ENCODE measurements at regions not wholly inside any gene's neighbourhood (a gene's known extent, or its start where the extent isn't known, plus 50 kb on each side); places are given as distances from the start of the nearest gene placed in this dataset.

GRCh38 chr12:131606218-131606901, 104.5 kb upstream of the SFSWAP start (continued):
- TF ChIP-seq SMC3 (conservative IDR thresholded peaks at IDR 0.05; ENCODE audit: insufficient read depth, low read depth, low read length) (no peak), ZNF347 (CRISPR knock-in tag; IDR thresholded peaks at IDR 0.05; ENCODE audit: low read depth) (no peak), RFX5 (IDR thresholded peaks at IDR 0.05; ENCODE audit: low read depth, low read length) (no peak), BRF2 (IDR thresholded peaks at IDR 0.05; ENCODE audit: borderline replicate concordance, insufficient read depth, insufficient read length) (no peak), FOXA1 (IDR thresholded peaks at IDR 0.05; ENCODE audit: borderline replicate concordance) (no peak), SAP30 (IDR thresholded peaks at IDR 0.05; ENCODE audit: borderline replicate concordance, insufficient read depth, low read depth, low read length, poor library complexity, severe bottlenecking) (no peak), ZNF583 (CRISPR knock-in tag; IDR thresholded peaks at IDR 0.05) (peak; percentile 93), PKNOX1 (IDR thresholded peaks at IDR 0.05) (no peak), HNRNPUL1 (IDR thresholded peaks at IDR 0.05; ENCODE audit: low read length) (no peak), NR3C1 (CRISPR knock-in tag; IDR thresholded peaks at IDR 0.05) (no peak), HDAC3 (IDR thresholded peaks at IDR 0.05; ENCODE audit: borderline replicate concordance, partially characterized antibody) (no peak), ATF6 (CRISPR knock-in tag; IDR thresholded peaks at IDR 0.05) (no peak), NR2C2 (CRISPR knock-in tag; IDR thresholded peaks at IDR 0.05) (no peak), NR2C2 (tag; IDR thresholded peaks at IDR 0.05) (no peak), ZNF695 (CRISPR knock-in tag; IDR thresholded peaks at IDR 0.05) (no peak), HMG20A (CRISPR knock-in tag; conservative IDR thresholded peaks at IDR 0.05) (no peak), PHF8 (IDR thresholded peaks at IDR 0.05; ENCODE audit: borderline replicate concordance, low read length) (no peak), CEBPG (CRISPR knock-in tag; IDR thresholded peaks at IDR 0.05) (0 out of 2 replicates have a peak, but pooled peaks have one; percentile 18), CEBPG (tag; conservative IDR thresholded peaks at IDR 0.05 in 1 of 2, IDR thresholded peaks at IDR 0.05 in 1 of 2) (peak in 1 of 2 experiments; percentile 24; a peak in 2 of 4 replicates), PHF20 (IDR thresholded peaks at IDR 0.05; ENCODE audit: partially characterized antibody) (no peak), ZC3H8 (IDR thresholded peaks at IDR 0.05) (no peak), SRSF1 (IDR thresholded peaks at IDR 0.05; ENCODE audit: low read depth, low read length) (no peak), MTA3 (IDR thresholded peaks at IDR 0.05; ENCODE audit: borderline replicate concordance) (no peak), ZNF445 (CRISPR knock-in tag; IDR thresholded peaks at IDR 0.05; ENCODE audit: low read depth) (0 out of 2 replicates have a peak, but pooled peaks have one; percentile 29), FOXJ2 (tag; IDR thresholded peaks at IDR 0.05) (no peak), NCOA4 (IDR thresholded peaks at IDR 0.05; ENCODE audit: partially characterized antibody) (no peak), RAD51 (IDR thresholded peaks at IDR 0.05; ENCODE audit: borderline replicate concordance, low read depth) (no peak), POLR2A (conservative IDR thresholded peaks at IDR 0.05) (no peak)
